ENCODE measurements at regions not wholly inside any gene's neighbourhood (a gene's known extent, or its start where the extent isn't known, plus 50 kb on each side); places are given as distances from the start of the nearest gene placed in this dataset.

DNA sequence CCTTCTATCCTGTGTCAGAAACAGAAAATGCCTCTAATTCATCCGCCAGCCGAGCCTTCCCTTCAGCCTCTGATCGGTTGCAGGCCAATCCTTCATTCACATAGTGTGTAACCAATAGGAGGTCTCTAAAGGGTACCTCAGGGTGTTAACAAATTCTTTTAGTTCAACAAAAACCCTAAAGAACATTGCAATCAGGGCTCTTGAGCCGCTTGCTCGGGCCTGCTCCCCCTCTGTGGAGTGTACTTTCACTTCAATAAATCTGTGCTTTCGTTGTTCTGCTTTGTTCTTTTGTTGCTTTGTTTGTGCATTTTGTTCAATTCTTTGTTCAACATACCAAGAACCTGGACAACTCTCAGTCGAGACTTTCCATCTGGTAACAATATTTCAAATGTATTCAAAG, 366.5 kb downstream of the KCTD12 start:
- no peak overlapping the region for H3K4me2 ChIP-seq (ENCODE audit: low read length)
- H3K9me3 ChIP-seq (ENCODE audit: insufficient read depth, low read length) = no peaks in the 10 kb centered on the region
- no peaks in the 10 kb centered on the region for H3K79me2 ChIP-seq (ENCODE audit: low read length)
- H3K9ac ChIP-seq (ENCODE audit: low read length) = no peak overlapping the region
- no peak for TF ChIP-seq EZH2phosphoT487 (IDR thresholded peaks at IDR 0.05; ENCODE audit: low read depth)
- TF ChIP-seq, protein P1, sequence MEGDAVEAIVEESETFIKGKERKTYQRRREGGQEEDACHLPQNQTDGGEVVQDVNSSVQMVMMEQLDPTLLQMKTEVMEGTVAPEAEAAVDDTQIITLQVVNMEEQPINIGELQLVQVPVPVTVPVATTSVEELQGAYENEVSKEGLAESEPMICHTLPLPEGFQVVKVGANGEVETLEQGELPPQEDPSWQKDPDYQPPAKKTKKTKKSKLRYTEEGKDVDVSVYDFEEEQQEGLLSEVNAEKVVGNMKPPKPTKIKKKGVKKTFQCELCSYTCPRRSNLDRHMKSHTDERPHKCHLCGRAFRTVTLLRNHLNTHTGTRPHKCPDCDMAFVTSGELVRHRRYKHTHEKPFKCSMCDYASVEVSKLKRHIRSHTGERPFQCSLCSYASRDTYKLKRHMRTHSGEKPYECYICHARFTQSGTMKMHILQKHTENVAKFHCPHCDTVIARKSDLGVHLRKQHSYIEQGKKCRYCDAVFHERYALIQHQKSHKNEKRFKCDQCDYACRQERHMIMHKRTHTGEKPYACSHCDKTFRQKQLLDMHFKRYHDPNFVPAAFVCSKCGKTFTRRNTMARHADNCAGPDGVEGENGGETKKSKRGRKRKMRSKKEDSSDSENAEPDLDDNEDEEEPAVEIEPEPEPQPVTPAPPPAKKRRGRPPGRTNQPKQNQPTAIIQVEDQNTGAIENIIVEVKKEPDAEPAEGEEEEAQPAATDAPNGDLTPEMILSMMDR (IDR thresholded peaks at IDR 0.05; ENCODE audit: low read depth, low read length) = no peak
- H3K36me3 ChIP-seq (replicated peaks; ENCODE audit: low read depth, low read length) = no peaks in the 10 kb centered on the region
- no peak overlapping the region for H3K27ac ChIP-seq (ENCODE audit: low read length)
- H2AFZ ChIP-seq (ENCODE audit: low read depth, low read length) = no peak overlapping the region
- no peaks in the 10 kb centered on the region for H3K4me1 ChIP-seq (ENCODE audit: low read length)
- H3K4me3 ChIP-seq (ENCODE audit: low read length) = no peak overlapping the region
- no peaks in the 10 kb centered on the region for H3K27me3 ChIP-seq (ENCODE audit: low read depth, low read length)
- H4K20me1 ChIP-seq (ENCODE audit: insufficient read depth, low read length) = no peaks in the 10 kb centered on the region

DNA sequence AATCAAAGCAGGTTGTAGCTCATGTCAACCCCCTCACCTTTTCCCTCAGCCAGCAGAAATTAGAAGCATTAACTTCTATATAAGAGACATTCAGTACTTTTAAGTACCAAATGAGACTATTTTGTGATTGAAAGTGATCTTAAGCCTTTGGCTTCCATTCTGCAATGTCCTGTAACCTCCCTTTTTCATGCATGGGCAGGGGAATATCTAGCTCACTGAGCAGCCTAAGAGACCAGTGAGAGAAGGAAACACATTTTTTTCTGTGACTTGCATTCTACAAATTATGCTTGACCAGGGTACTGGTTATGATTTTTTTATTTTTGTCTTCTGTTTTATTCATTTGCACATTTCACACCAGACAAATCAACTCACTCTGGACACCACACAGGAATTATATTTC, 369.6 kb downstream of the KCTD12 start:
- Histone ChIP-seq H3K9ac (ENCODE audit: low read length) (no peak overlapping the region), H4K20me1 (ENCODE audit: insufficient read depth, low read length) (no peaks in the 10 kb centered on the region), H3K4me3 (ENCODE audit: low read length) (no peak overlapping the region), H3K4me2 (ENCODE audit: low read length) (no peak overlapping the region), H3K79me2 (ENCODE audit: low read length) (no peaks in the 10 kb centered on the region), H3K4me1 (ENCODE audit: low read length) (no peaks in the 10 kb centered on the region), H3K9me3 (ENCODE audit: insufficient read depth, low read length) (no peaks in the 10 kb centered on the region), H2AFZ (ENCODE audit: low read depth, low read length) (no peak overlapping the region), H3K27ac (ENCODE audit: low read length) (no peak overlapping the region), H3K27me3 (ENCODE audit: low read depth, low read length) (no peaks in the 10 kb centered on the region), H3K36me3 (replicated peaks; ENCODE audit: low read depth, low read length) (no peaks in the 10 kb centered on the region)
- TF ChIP-seq EZH2phosphoT487 (IDR thresholded peaks at IDR 0.05; ENCODE audit: low read depth) = no peak
- TF ChIP-seq, protein P1 (IDR thresholded peaks at IDR 0.05; ENCODE audit: low read depth, low read length) = no peak

DNA sequence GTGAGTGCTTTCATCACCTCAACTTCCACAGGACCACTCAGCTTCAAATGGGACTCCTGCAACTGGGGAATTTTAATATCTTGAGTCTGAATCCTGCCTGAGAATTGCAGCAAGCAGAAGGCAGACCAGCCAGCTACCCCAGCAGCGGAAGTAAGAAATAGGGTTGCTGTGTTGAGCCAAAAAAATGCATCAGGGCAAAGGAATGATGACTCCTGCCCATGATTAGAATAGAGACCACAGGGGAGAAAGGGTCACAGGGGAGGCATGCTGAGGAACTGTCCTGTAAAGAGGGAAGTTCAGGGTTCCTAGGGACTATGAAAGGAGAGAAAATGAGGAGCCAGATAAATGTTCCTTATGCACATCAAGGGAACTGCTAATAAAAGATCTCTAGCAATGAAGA, 370.2 kb downstream of the KCTD12 start:
- no peaks in the 10 kb centered on the region for H3K79me2 ChIP-seq (ENCODE audit: low read length)
- H3K27me3 ChIP-seq (ENCODE audit: low read depth, low read length) = no peaks in the 10 kb centered on the region
- no peaks in the 10 kb centered on the region for H3K9me3 ChIP-seq (ENCODE audit: insufficient read depth, low read length)
- no peak overlapping the region for H3K27ac ChIP-seq (ENCODE audit: low read length)
- H3K36me3 ChIP-seq (replicated peaks; ENCODE audit: low read depth, low read length) = no peaks in the 10 kb centered on the region
- no peaks in the 10 kb centered on the region for H4K20me1 ChIP-seq (ENCODE audit: insufficient read depth, low read length)
- no peak overlapping the region for H3K4me2 ChIP-seq (ENCODE audit: low read length)
- H3K9ac ChIP-seq (ENCODE audit: low read length) = no peak overlapping the region
- no peak overlapping the region for H2AFZ ChIP-seq (ENCODE audit: low read depth, low read length)
- H3K4me1 ChIP-seq (ENCODE audit: low read length) = no peaks in the 10 kb centered on the region
- H3K4me3 ChIP-seq (ENCODE audit: low read length) = no peak overlapping the region
- TF ChIP-seq EZH2phosphoT487 (IDR thresholded peaks at IDR 0.05; ENCODE audit: low read depth) = no peak
- TF ChIP-seq, protein P1 (IDR thresholded peaks at IDR 0.05; ENCODE audit: low read depth, low read length) = no peak

DNA sequence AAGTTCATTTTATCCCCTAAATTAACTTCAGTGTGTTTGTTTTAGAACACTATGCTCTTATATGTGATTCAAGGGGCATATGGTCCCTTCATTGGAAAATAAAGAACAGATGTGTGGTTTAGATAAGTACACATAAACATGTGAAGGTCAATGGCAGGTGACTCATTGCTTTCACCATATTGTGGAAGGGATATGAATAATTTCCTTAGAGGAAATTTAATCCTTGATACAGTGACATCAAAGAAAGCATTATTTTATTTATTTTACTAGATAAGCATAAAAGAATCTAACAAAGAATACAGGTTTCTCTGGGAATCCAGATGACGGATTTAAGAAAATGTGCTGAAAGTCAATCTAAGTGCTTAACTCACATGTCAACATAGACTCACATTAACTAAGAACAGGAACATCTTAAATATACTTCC, 373.5 kb downstream of the KCTD12 start:
- Histone ChIP-seq H3K4me3 (ENCODE audit: low read length) (no peak overlapping the region), H3K9me3 (ENCODE audit: insufficient read depth, low read length) (no peaks in the 10 kb centered on the region), H3K27me3 (ENCODE audit: low read depth, low read length) (no peaks in the 10 kb centered on the region), H4K20me1 (ENCODE audit: insufficient read depth, low read length) (no peaks in the 10 kb centered on the region), H3K27ac (ENCODE audit: low read length) (no peak overlapping the region), H3K9ac (ENCODE audit: low read length) (no peak overlapping the region), H3K36me3 (replicated peaks; ENCODE audit: low read depth, low read length) (no peaks in the 10 kb centered on the region), H3K79me2 (ENCODE audit: low read length) (no peaks in the 10 kb centered on the region), H3K4me2 (ENCODE audit: low read length) (no peak overlapping the region), H2AFZ (ENCODE audit: low read depth, low read length) (no peak overlapping the region), H3K4me1 (ENCODE audit: low read length) (no peaks in the 10 kb centered on the region)
- TF ChIP-seq, protein P1 (IDR thresholded peaks at IDR 0.05; ENCODE audit: low read depth, low read length) = no peak
- no peak for TF ChIP-seq EZH2phosphoT487 (IDR thresholded peaks at IDR 0.05; ENCODE audit: low read depth)
